Right lobe of liver (tissue), 6 donors: ENCODE measurements at regions not wholly inside any gene's neighbourhood (a gene's known extent, or its start where the extent isn't known, plus 50 kb on each side); places are given as distances from the start of the nearest gene placed in this dataset.

Source experiments
- ATAC-seq, 4 donors: fragments of 200-7000 bp; cut with Tn5 transposase; one replicate each; pipeline ENCODE4 v1.9.1; 2020; ENCODE audit warnings: mild to moderate bottlenecking in 4 of 4, moderate library complexity in 4 of 4
- DNase-seq, 3 donors: peaks; one replicate each; pipeline ENCODE4 v3.0.0-alpha.2; 2020
- H3K27ac ChIP-seq, 3 donors: fragments of 200-600 bp; one replicate each; pipeline ENCODE4 v1.8.0; 2022
- H3K27me3 ChIP-seq, 2 donors: fragments of 200-600 bp; one replicate each; pipeline ENCODE4 v1.8.0; 2022
- H3K36me3 ChIP-seq, 4 donors: fragments of 200-600 bp; sonication (generic) in 1 of 4; one replicate each; pipeline versions ENCODE4 v1.5.1 to v1.8.0; 2017 to 2022; ENCODE audit warnings: control low read depth in 1 of 4
- H3K4me1 ChIP-seq, 4 donors: fragments of 200-600 bp; sonication (generic) in 1 of 4; one replicate each; pipeline versions ENCODE4 v1.5.1 to v1.8.0; 2017 to 2022; ENCODE audit warnings: control low read depth in 1 of 4
- H3K4me3 ChIP-seq, 3 donors: fragments of 200-600 bp; one replicate each; pipeline ENCODE4 v1.8.0; 2022
- H3K9me3 ChIP-seq, 4 donors: fragments of 200-600 bp; sonication (generic) in 1 of 4; one replicate each; pipeline versions ENCODE4 v1.5.1 to v1.8.0; 2017 to 2022; ENCODE audit warnings: control low read depth in 1 of 4
- POLR2A ChIP-seq: fragments of 450-650 bp; IDR thresholded peaks from one replicate; pipeline ENCODE4 v1.6.1; 2017; ENCODE audit warnings: antibody characterized with exemption, mild to moderate bottlenecking
- WGBS: methylation state at CpG from one replicate; pipeline ENCODE4 v1.1.6; 2018; ENCODE audit warnings: low coverage, low lambda C conversion rate; ENCODE audit not compliant: insufficient coverage; ENCODE audit errors: missing lambda C conversion rate; 5-methylcytosine and 5-hydroxymethylcytosine counted together
- intact Hi-C, 2 donors: fragments of 100-400 bp; cut with DNase I; formaldehyde crosslinking; loops; one replicate each; pipeline versions ENCODE4 v1.11.2 to v1.14.1; 2022
- TF ChIP-seq, protein P1 (sequence below), 4 donors: fragments of 200-600 bp in 3 of 4; fragments of 450-650 bp in 1 of 4; IDR thresholded peaks; one replicate each; pipeline versions ENCODE4 v1.5.1 to v1.8.0; 2016 to 2022; ENCODE audit warnings: antibody characterized with exemption in 4 of 4, mild to moderate bottlenecking in 2 of 4
- donor health status: DM: no; HTN: yes; CAD: no.
- donor health status: DM: no; HTN: no; CAD: no.
- donor health status: DM: no; HTN: no; CAD: no.
- donor health status: DM: no; HTN: yes; CAD: no.
- donor health status: DM: no; HTN: yes; CAD: no.

DNA sequence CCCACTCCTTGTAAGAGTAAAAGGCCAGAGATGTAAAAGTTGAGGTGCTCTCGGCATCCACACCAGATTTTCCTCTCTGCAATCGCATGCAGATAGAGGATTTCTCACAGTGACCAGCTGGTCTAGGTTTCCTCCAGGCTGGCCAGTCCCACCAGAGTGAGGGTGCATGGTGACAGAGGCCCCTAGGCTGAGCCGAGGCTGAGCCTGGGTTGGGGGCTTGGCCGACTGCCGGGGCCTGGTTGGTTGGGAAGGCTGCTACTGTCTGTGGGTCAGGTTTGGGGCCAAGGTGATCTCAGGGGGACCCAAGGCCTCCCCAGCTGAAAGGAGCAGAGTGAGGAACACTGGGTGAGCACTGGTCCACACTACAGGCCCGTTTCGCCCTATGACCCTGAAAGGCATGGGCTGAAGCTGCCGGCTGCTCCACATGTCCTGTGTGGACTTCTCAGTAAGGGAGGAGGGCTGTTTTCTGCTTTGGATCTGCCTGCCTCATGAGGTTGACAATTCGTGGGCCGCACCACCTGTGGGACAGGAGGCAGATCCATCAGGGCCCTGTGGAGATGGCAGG is 400.8 kb upstream of the IRX4 start:
- TF ChIP-seq, protein P1, sequence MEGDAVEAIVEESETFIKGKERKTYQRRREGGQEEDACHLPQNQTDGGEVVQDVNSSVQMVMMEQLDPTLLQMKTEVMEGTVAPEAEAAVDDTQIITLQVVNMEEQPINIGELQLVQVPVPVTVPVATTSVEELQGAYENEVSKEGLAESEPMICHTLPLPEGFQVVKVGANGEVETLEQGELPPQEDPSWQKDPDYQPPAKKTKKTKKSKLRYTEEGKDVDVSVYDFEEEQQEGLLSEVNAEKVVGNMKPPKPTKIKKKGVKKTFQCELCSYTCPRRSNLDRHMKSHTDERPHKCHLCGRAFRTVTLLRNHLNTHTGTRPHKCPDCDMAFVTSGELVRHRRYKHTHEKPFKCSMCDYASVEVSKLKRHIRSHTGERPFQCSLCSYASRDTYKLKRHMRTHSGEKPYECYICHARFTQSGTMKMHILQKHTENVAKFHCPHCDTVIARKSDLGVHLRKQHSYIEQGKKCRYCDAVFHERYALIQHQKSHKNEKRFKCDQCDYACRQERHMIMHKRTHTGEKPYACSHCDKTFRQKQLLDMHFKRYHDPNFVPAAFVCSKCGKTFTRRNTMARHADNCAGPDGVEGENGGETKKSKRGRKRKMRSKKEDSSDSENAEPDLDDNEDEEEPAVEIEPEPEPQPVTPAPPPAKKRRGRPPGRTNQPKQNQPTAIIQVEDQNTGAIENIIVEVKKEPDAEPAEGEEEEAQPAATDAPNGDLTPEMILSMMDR (IDR thresholded peaks at IDR 0.05) = no peak
- no peak for TF ChIP-seq POLR2A
- no peak for DNase-seq
- no peaks in the 10 kb centered on the region for H3K9me3 ChIP-seq
- H3K27ac ChIP-seq = no peak overlapping the region
- WGBS = 20% methylated on average over 1 of the region's 10 CpGs
- intact Hi-C loops = no loop called here
- H3K4me1 ChIP-seq = no peaks in the 10 kb centered on the region
- no peak for ATAC-seq
- no peak overlapping the region for H3K4me3 ChIP-seq
- H3K27me3 ChIP-seq = no peaks in the 10 kb centered on the region
- H3K36me3 ChIP-seq = no peaks in the 10 kb centered on the region

DNA sequence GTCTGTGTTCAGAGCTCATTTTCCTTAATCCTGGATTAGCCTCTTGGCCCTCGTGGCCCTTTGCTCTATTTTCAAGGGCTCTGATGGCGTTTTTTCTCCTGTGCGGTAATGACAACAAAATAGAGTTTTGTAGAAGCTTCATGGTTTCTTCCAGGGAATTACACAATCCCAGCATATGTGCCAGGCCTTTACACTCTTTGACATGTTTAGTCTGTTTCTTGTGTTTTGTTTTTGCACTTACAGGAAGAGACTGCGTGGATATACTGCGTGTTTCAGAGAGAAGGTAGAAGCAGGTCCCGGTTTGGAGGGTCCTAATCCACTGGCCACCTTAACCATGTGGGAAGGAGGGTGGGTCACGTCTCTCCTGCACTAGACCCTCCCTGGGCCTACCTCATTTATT is 400.2 kb upstream of the IRX4 start:
- H3K27ac ChIP-seq = no peak overlapping the region
- WGBS = 48% methylated on average over 5 of the region's 7 CpGs
- no peaks in the 10 kb centered on the region for H3K9me3 ChIP-seq
- intact Hi-C loops = no loop called here
- H3K36me3 ChIP-seq = no peaks in the 10 kb centered on the region
- no peak overlapping the region for H3K4me3 ChIP-seq
- no peak for TF ChIP-seq POLR2A
- TF ChIP-seq, protein P1 (IDR thresholded peaks at IDR 0.05) = no peak
- ATAC-seq (no peak), DNase-seq (no peak)
- no peaks in the 10 kb centered on the region for H3K27me3 ChIP-seq
- no peaks in the 10 kb centered on the region for H3K4me1 ChIP-seq

DNA sequence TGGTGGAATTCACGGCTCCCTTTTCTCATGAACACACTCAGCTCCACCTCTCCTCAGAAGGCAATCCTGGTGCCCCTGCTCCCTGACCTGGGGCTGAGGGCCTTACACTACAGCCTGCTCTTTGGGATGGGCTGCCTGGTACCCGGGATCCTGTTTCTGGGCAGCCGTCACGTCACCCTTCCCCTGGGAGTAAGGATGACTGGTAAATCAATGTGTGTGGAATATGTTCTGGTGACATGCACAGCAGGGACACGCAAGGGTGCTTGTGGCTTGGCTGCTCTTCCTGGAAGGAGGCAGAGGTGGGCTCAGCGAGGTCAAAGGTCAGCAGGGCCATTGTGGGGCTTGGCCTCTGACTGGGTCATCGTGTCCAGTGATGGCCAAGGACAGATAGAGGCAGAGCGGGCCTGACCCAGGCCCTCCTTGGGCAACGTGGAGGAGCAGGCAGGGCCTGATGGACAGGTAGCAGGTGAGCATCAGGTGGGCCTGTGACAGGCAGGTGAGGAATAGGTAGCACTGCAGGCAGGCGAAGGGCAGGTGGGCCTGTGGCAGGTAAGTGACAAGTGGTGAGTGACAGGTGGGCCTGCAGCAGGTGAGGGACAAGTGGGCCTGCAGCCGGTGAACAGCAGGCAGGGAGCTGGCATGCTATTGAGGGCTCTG is 399.4 kb upstream of the IRX4 start:
- no peak for DNase-seq
- intact Hi-C loops = no loop called here
- Histone ChIP-seq H3K4me3 (no peak overlapping the region), H3K9me3 (no peaks in the 10 kb centered on the region), H3K4me1 (no peaks in the 10 kb centered on the region), H3K27ac (no peak overlapping the region), H3K27me3 (no peaks in the 10 kb centered on the region), H3K36me3 (no peaks in the 10 kb centered on the region)
- 50% methylated on average over 3 of the region's 11 CpGs for WGBS
- TF ChIP-seq, protein P1 (IDR thresholded peaks at IDR 0.05) = no peak
- no peak for TF ChIP-seq POLR2A
- no peak for ATAC-seq

DNA sequence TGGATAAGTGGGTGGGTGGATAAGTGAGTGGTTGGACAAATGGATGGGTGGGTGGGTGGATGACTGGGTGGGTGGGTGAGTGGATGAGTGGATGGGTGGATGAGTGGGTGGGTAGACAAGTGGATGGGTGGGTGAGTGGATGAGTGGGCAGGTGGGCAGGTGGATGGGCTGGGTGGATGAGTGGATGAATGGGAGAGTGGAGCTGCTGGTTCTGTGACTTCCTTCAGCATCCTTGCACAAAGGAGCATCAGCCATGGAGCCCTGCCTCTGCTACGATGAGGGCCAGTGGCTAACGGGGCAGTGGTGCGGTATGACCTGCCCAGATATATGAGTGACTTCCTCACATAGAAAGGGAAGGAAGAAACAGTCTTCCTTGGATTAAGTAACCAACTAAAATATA is 398.7 kb upstream of the IRX4 start:
- TF ChIP-seq, protein P1 (IDR thresholded peaks at IDR 0.05) = no peak
- TF ChIP-seq POLR2A = no peak

More for the DNA sequence above, 398.7 kb upstream of the IRX4 start:
- ATAC-seq (no peak), DNase-seq (no peak)
- H3K27me3 ChIP-seq = no peaks in the 10 kb centered on the region
- WGBS = 58% methylated on average over 3 of the region's 3 CpGs
- no peak overlapping the region for H3K27ac ChIP-seq
- no peaks in the 10 kb centered on the region for H3K9me3 ChIP-seq
- H3K4me3 ChIP-seq = no peak overlapping the region
- no peaks in the 10 kb centered on the region for H3K36me3 ChIP-seq
- intact Hi-C loops = no loop called here
- H3K4me1 ChIP-seq = no peaks in the 10 kb centered on the region
